ENCODE measurements at regions not wholly inside any gene's neighbourhood (a gene's known extent, or its start where the extent isn't known, plus 50 kb on each side); places are given as distances from the start of the nearest gene placed in this dataset.

- Histone ChIP-seq H3K36me3 (ENCODE audit: insufficient read depth, low read length) (no peaks in the 10 kb centered on the region), H3K4me1 (ENCODE audit: insufficient read depth, low read length, severe bottlenecking) (no peaks in the 10 kb centered on the region), H4K20me1 (ENCODE audit: insufficient read depth, low read length) (no peaks in the 10 kb centered on the region), H3K27me3 (ENCODE audit: insufficient read depth, low read length) (no peaks in the 10 kb centered on the region), H3K4me2 (ENCODE audit: low read length) (no peak overlapping the region), H3K9ac (ENCODE audit: low read length) (no peak overlapping the region), H3K9me3 (ENCODE audit: low read length) (no peaks in the 10 kb centered on the region), H3K9me2 (ENCODE audit: low read depth, low read length) (no peaks in the 10 kb centered on the region), H3K4me3 (ENCODE audit: low read depth, low read length, poor library complexity, severe bottlenecking) (no peak overlapping the region), H3K79me2 (ENCODE audit: insufficient read depth, low read length) (no peaks in the 10 kb centered on the region), H3K27ac (ENCODE audit: low read depth, low read length, poor library complexity, severe bottlenecking) (no peak overlapping the region), H2AFZ (ENCODE audit: low read length) (no peak overlapping the region), H3F3A (ENCODE audit: insufficient read depth, low read length) (no peaks in the 10 kb centered on the region)
- TF ChIP-seq CTCF (IDR thresholded peaks at IDR 0.05; ENCODE audit: low read length) (no peak), EZH2 (IDR thresholded peaks at IDR 0.05; ENCODE audit: borderline replicate concordance, low read length) (no peak)
Measured at GRCh38 chr6:78231002-78231401, 578.2 kb downstream of the MEI4 start.

- H3K4me2 ChIP-seq (ENCODE audit: low read length), result no peak overlapping the region
- TF ChIP-seq CTCF (IDR thresholded peaks at IDR 0.05; ENCODE audit: low read length), result no peak
- TF ChIP-seq EZH2 (IDR thresholded peaks at IDR 0.05; ENCODE audit: borderline replicate concordance, low read length), result no peak
- no peaks in the 10 kb centered on the region for H3K4me1 ChIP-seq (ENCODE audit: insufficient read depth, low read length, severe bottlenecking)
- no peak overlapping the region for H3K9ac ChIP-seq (ENCODE audit: low read length)
- no peaks in the 10 kb centered on the region for H3K36me3 ChIP-seq (ENCODE audit: insufficient read depth, low read length)
- H3F3A ChIP-seq (ENCODE audit: insufficient read depth, low read length), result no peaks in the 10 kb centered on the region
- no peak overlapping the region for H2AFZ ChIP-seq (ENCODE audit: low read length)
- H3K9me2 ChIP-seq (ENCODE audit: low read depth, low read length), result no peaks in the 10 kb centered on the region
- H3K4me3 ChIP-seq (ENCODE audit: low read depth, low read length, poor library complexity, severe bottlenecking), result no peak overlapping the region
- H3K79me2 ChIP-seq (ENCODE audit: insufficient read depth, low read length), result no peaks in the 10 kb centered on the region
- H3K27me3 ChIP-seq (ENCODE audit: insufficient read depth, low read length), result no peaks in the 10 kb centered on the region
- no peak overlapping the region for H3K27ac ChIP-seq (ENCODE audit: low read depth, low read length, poor library complexity, severe bottlenecking)
- no peaks in the 10 kb centered on the region for H4K20me1 ChIP-seq (ENCODE audit: insufficient read depth, low read length)
- H3K9me3 ChIP-seq (ENCODE audit: low read length), result no peaks in the 10 kb centered on the region
Measured at GRCh38 chr6:78243519-78243918, 590.7 kb downstream of the MEI4 start.

- Histone ChIP-seq H3K79me2 (ENCODE audit: insufficient read depth, low read length) (no peaks in the 10 kb centered on the region), H3K4me2 (ENCODE audit: low read length) (no peak overlapping the region), H4K20me1 (ENCODE audit: insufficient read depth, low read length) (no peaks in the 10 kb centered on the region), H3K4me3 (ENCODE audit: low read depth, low read length, poor library complexity, severe bottlenecking) (no peak overlapping the region), H3K9me3 (ENCODE audit: low read length) (no peaks in the 10 kb centered on the region), H3K27me3 (ENCODE audit: insufficient read depth, low read length) (no peaks in the 10 kb centered on the region), H3K9ac (ENCODE audit: low read length) (no peak overlapping the region), H3K9me2 (ENCODE audit: low read depth, low read length) (no peaks in the 10 kb centered on the region), H2AFZ (ENCODE audit: low read length) (no peak overlapping the region), H3K27ac (ENCODE audit: low read depth, low read length, poor library complexity, severe bottlenecking) (no peak overlapping the region), H3K36me3 (ENCODE audit: insufficient read depth, low read length) (no peaks in the 10 kb centered on the region), H3F3A (ENCODE audit: insufficient read depth, low read length) (no peaks in the 10 kb centered on the region), H3K4me1 (ENCODE audit: insufficient read depth, low read length, severe bottlenecking) (no peaks in the 10 kb centered on the region)
- TF ChIP-seq EZH2 (IDR thresholded peaks at IDR 0.05; ENCODE audit: borderline replicate concordance, low read length) (no peak), CTCF (IDR thresholded peaks at IDR 0.05; ENCODE audit: low read length) (no peak)
Measured at GRCh38 chr6:78251931-78252330, 599.1 kb downstream of the MEI4 start.

Data from OCI-LY1 (cell line).